ENCODE measurements at regions not wholly inside any gene's neighbourhood (a gene's known extent, or its start where the extent isn't known, plus 50 kb on each side); places are given as distances from the start of the nearest gene placed in this dataset.

DNA sequence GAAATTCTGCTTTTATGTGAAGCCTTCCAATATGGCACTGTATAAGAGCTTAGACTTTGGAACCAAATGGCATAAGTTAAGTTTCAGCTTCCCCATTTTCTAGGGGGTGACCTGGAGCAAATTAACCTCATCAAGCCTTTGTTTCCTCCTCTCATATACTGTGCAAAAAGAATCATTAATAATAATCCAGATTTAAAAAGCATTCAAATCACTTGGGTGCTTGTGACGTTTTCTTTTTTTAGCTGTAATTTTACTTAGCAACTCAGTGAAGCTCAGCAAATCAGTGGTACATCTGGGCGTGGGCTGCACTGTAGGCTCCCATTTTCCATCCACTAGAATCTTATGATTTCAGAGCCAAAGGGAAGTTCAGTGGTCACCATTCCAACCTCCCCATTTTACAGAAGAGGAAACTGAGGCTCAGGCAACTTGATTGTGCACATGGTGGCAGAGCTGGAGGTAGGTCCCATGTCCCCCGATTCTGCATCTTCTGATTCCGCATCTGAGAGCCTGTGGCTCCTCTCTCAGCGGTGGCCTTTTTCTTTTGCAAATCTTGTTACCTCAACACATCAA lies 131.2 kb downstream of the SNAPC1 start:
- DNase-seq (ENCODE audit: low read depth in 4 of 4, low spot score in 1 of 4) = no peak

- DNase-seq (ENCODE audit: low read depth in 4 of 4, low spot score in 1 of 4) = peak; percentile 38 to 52 (median 43)
Observed at GRCh38 chr14:61894452-61895077, 132.3 kb downstream of the SNAPC1 start.

- DNase-seq (ENCODE audit: low read depth in 4 of 4, low spot score in 1 of 4) = no peak
Observed at GRCh38 chr14:61897300-61897699, 135.1 kb downstream of the SNAPC1 start.

- no peak for DNase-seq (ENCODE audit: low read depth in 4 of 4, low spot score in 1 of 4)
Observed at GRCh38 chr14:61898568-61898967, 136.3 kb downstream of the SNAPC1 start.

GRCh38 chr14:61899497-61899896 lies 137.3 kb downstream of the SNAPC1 start:
- no peak for DNase-seq (ENCODE audit: low read depth in 4 of 4, low spot score in 1 of 4)

- DNase-seq (ENCODE audit: low read depth in 4 of 4, low spot score in 1 of 4) = no peak
Observed at GRCh38 chr14:61904946-61905345, 142.7 kb downstream of the SNAPC1 start.

GRCh38 chr14:61911574-61911973 lies 149.4 kb downstream of the SNAPC1 start:
- DNase-seq (ENCODE audit: low read depth in 4 of 4, low spot score in 1 of 4) = no peak

- no peak for DNase-seq (ENCODE audit: low read depth in 4 of 4, low spot score in 1 of 4)
Observed at GRCh38 chr14:61918998-61919397, 156.8 kb downstream of the SNAPC1 start.

- no peak for DNase-seq (ENCODE audit: low read depth in 4 of 4, low spot score in 1 of 4)
Observed at GRCh38 chr14:61923348-61923747, 161.1 kb downstream of the SNAPC1 start.

DNA sequence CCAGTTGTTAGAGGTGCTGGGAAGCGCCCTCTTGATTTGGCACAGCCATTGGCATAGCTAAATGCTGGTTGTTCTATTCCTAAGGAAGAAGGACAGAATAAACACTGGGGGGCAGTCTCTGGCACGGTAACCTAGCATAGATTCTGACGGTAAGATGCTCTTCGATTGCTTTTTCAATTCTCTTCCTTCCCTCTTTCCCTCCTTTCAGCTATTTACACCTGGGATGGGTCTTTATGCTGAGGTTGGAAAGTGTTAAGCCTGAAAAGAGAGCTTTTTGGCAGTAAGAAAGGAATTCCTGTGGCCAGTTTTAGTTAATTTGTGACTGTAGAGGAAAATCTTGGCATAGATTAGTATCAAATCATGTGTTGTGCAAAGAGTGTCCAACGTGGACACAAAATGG lies 162.8 kb downstream of the SNAPC1 start:
- no peak for DNase-seq (ENCODE audit: low read depth in 4 of 4, low spot score in 1 of 4)

DNA sequence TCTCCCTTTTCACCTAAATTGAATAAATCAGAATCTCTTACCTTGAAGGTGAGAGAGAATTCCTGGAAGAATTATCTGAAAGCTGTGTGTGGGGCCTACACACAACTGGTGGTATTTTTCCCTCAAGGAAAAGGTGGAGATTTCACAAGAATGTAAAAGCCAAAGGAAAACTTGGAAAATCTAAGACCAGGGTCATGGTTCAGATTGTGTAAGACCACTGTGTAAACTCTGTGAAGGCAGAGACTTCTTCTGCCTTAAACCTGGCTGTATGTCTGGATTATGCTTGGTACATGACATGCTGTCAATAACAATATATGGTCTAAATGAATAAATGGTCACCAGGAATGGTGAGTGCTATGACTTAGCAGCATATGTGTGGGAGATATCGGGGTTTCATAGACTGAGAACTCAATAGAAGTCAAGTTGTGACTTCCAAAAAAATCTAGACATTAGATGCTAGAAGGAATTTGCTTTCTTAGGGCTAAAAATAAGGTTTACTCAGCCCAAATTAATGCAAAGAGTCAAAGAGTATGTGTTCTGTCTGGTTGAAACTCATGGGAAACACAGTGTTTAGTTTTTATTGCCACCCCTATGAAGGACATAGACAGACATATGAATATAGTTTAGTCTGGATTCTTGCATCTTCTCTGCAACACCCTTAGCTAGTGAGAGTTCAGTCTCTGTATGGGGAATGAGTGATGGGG lies 163.7 kb downstream of the SNAPC1 start:
- DNase-seq (ENCODE audit: low read depth in 4 of 4, low spot score in 1 of 4) = no peak

DNA sequence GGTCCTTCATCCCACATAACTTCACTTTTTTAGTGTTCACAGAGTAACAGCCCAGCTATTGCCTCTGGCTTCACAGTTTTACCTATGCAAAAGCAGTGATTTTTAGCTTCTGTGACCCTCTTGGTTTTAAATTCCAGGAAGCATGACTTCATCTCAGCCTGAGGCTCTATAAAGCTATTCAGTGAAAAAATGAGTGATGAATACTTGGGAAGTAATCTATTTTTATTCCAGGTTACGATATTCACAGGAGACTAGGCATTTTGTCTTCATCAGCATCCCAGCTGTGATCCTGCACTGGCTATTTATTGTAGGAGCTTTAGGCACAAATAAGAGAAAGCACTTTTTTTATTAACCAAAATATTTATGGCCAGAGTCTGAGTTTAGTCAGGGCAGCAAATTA lies 164.8 kb downstream of the SNAPC1 start:
- DNase-seq (ENCODE audit: low read depth in 4 of 4, low spot score in 1 of 4) = no peak

- DNase-seq (ENCODE audit: low read depth in 4 of 4, low spot score in 1 of 4) = no peak
Observed at GRCh38 chr14:61927520-61927919, 165.3 kb downstream of the SNAPC1 start.

DNA sequence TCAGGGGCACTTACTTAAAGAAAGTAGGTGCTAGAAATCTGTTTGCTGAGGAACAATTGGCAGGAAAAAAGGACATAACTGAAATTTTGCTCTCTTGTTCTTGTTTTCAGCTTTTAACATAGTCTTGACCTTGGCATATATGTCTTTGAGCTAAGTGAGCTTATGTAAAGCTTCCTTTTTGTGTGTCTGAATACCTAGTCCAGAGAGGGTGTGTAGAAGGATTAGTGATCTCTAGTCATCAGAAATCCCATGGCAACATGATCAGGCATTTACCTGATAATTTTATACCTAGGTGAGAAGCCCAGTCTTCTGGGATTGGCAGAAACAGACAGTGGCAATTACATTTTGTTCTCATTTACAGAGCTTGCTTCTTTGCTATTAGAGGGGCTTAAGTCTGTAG lies 166.1 kb downstream of the SNAPC1 start:
- no peak for DNase-seq (ENCODE audit: low read depth in 4 of 4, low spot score in 1 of 4)

DNA sequence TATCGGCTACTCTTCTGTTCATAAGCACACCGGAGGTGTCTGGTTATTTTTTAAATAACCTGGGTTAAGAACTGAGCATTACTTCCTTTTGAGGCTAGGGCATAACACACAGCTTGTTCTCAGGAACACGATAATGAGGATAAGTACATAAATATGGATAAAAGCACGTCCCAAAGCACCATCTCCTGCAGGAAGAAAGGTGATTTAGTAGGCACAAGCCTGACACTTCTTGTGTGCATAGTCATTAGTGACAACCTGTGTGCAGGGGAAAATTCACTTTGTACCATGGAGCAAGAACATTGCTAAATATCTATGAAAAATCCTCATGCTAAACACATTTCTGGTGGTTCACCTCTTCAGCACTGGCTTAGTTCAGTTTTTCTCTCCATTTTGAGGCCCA lies 166.5 kb downstream of the SNAPC1 start:
- no peak for DNase-seq (ENCODE audit: low read depth in 4 of 4, low spot score in 1 of 4)

- no peak for DNase-seq (ENCODE audit: low read depth in 4 of 4, low spot score in 1 of 4)
Observed at GRCh38 chr14:61929651-61930050, 167.4 kb downstream of the SNAPC1 start.

GRCh38 chr14:61930101-61930857 lies 168.1 kb downstream of the SNAPC1 start:
- no peak for DNase-seq (ENCODE audit: low read depth in 4 of 4, low spot score in 1 of 4)

GRCh38 chr14:61932974-61933373 lies 170.8 kb downstream of the SNAPC1 start:
- DNase-seq (ENCODE audit: low read depth in 4 of 4, low spot score in 1 of 4) = no peak

DNA sequence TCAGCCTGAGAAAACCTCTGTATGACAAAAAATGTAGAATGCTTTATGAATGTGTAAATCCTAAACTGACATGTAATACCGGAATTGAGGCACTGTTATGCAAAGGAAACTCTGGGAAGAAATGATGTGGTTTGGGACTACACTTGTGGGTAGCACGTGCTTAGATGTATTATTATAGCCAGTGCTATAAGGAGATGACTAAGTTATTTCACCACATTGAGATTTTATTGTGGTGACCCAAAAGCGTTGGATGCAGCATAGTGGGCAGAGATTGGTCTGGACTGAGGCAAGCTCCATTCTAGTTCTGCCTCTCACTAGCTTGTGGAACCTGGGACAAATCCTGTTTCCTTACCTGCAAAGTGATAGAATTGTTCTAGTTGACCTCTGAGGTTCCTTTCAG lies 172.2 kb downstream of the SNAPC1 start:
- DNase-seq (ENCODE audit: low read depth in 4 of 4, low spot score in 1 of 4) = no peak

DNA sequence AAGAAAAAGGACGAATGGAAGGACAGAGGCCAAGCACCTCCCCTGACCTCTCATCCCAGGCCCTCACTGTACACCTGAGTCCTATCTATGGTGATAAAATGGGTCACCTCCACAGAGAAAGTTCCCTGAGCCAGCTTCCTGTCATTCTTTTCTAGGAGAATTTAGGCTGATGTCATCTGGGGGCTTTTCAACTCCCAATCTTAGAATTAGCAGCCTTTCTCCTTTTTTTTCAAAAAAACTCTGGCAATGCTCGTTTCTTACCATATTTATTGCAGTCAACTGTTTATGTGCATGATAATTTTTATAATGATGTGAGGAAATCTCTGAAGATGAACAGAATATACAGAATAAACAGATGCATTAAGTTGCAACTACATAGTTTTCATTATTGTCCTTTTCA lies 177.6 kb downstream of the SNAPC1 start:
- DNase-seq (ENCODE audit: low read depth in 4 of 4, low spot score in 1 of 4) = no peak

- DNase-seq (ENCODE audit: low read depth in 4 of 4, low spot score in 1 of 4) = no peak
Observed at GRCh38 chr14:61940666-61941420, 178.6 kb downstream of the SNAPC1 start.
